ENCODE measurements at regions not wholly inside any gene's neighbourhood (a gene's known extent, or its start where the extent isn't known, plus 50 kb on each side); places are given as distances from the start of the nearest gene placed in this dataset.
"Not testable (repeated sequence)": the region's sequence is repeated elsewhere in the genome, so short reads cannot be mapped to it uniquely, and the experiment has no call there.

GRCh38 chr4:4099610-4100009 lies 127.1 kb downstream of the OTOP1 start:
- no CpG with 5 or more reads among the region's 4 CpGs for WGBS (ENCODE audit: insufficient coverage)
- H3K27me3 ChIP-seq (ENCODE audit: control insufficient read depth, insufficient read depth, low read length), result not testable (repeated sequence)

DNA sequence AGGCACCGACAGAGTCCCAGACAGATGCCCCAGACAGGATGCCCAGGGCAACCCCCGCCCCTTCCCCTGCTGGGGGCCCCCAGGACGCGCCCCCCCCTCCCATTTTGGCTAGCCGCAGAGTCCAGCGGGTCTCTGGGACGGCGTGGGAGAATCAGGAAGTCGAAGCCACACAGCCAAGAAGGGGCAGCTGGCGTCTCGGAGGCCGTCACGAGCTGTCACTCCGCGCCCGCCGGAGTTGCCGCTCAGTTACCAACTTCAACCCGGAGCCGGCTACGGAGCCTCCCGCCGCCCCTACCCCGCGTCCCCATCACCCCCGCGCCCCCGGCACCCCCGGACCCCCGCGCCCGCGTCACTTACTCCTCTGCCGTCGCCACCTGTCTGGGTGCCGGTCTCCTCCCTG lies 119.8 kb downstream of the OTOP1 start:
- not testable (repeated sequence) for H3K36me3 ChIP-seq (ENCODE audit: control insufficient read depth, insufficient read depth, low read length); H3K4me3 ChIP-seq (ENCODE audit: low read length); H3K4me1 ChIP-seq (ENCODE audit: control insufficient read depth, insufficient read depth, low read length); H3K9me3 ChIP-seq (replicated peaks; ENCODE audit: control insufficient read depth, low read depth, low read length); H3K27ac ChIP-seq (ENCODE audit: low read length); H3K27me3 ChIP-seq (ENCODE audit: control insufficient read depth, insufficient read depth, low read length)
- DNase-seq, result peak; percentile 1
- 0% methylated on average over 13 of the region's 36 CpGs for WGBS (ENCODE audit: insufficient coverage)

More at GRCh38 chr4:4099610-4100009, 127.1 kb downstream of the OTOP1 start:
- H3K27ac ChIP-seq (ENCODE audit: low read length); H3K9me3 ChIP-seq (replicated peaks; ENCODE audit: control insufficient read depth, low read depth, low read length); H3K4me3 ChIP-seq (ENCODE audit: low read length); H3K4me1 ChIP-seq (ENCODE audit: control insufficient read depth, insufficient read depth, low read length); DNase-seq; H3K36me3 ChIP-seq (ENCODE audit: control insufficient read depth, insufficient read depth, low read length): not testable (repeated sequence)

DNA sequence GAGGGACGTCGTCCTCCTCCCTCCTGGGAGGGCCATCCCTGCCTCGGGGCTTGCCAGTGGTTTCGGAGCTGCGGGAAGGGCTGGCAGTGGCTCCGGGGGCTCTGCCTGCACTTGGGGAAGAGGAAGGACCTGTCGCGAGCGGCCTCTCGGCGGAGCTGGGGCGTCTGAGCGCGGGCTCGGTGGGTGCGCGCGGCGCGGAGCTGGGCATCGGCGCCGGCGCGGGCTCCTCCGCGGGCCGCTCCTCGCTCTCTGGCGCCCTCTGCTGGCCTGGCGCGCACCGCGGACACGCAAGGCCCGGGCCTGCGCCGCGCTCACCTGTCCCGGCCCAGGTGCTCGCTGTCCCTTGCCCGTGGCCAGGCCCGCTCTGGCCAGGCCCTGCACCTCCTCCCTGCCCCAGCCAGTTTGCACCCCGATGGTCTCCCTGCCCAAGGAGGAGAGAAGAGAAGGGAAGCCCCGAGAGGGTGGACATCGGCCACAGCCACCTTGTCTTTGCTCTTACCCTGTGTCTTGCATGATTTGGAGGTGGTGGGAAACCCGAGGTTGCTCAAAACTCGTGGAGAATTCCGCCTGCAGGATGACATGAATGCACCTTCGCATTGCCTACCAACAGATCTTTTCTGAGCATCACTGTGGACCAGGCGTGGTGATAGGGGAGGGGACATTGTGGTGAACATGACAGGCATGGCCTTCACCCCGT lies 119.2 kb downstream of the OTOP1 start:
- DNase-seq, result peak; percentile 37
- H3K27me3 ChIP-seq (ENCODE audit: control insufficient read depth, insufficient read depth, low read length); H3K4me1 ChIP-seq (ENCODE audit: control insufficient read depth, insufficient read depth, low read length); H3K36me3 ChIP-seq (ENCODE audit: control insufficient read depth, insufficient read depth, low read length); H3K27ac ChIP-seq (ENCODE audit: low read length); H3K9me3 ChIP-seq (replicated peaks; ENCODE audit: control insufficient read depth, low read depth, low read length): not testable (repeated sequence)
- 9% methylated on average over 42 of the region's 52 CpGs for WGBS (ENCODE audit: insufficient coverage)
- H3K4me3 ChIP-seq (ENCODE audit: low read length), result peak overlapping the region; percentile 27

- H3K36me3 ChIP-seq (ENCODE audit: control insufficient read depth, insufficient read depth, low read length); H3K4me1 ChIP-seq (ENCODE audit: control insufficient read depth, insufficient read depth, low read length): not testable (repeated sequence)
- 78% methylated on average over 6 of the region's 13 CpGs for WGBS (ENCODE audit: insufficient coverage)
Observed at GRCh38 chr4:4115381-4115780, 111.3 kb downstream of the OTOP1 start.

GRCh38 chr4:4116901-4117300 lies 109.8 kb downstream of the OTOP1 start:
- H3K36me3 ChIP-seq (ENCODE audit: control insufficient read depth, insufficient read depth, low read length); H3K4me3 ChIP-seq (ENCODE audit: low read length); H3K9me3 ChIP-seq (replicated peaks; ENCODE audit: control insufficient read depth, low read depth, low read length); DNase-seq; H3K27me3 ChIP-seq (ENCODE audit: control insufficient read depth, insufficient read depth, low read length); H3K27ac ChIP-seq (ENCODE audit: low read length); H3K4me1 ChIP-seq (ENCODE audit: control insufficient read depth, insufficient read depth, low read length): not testable (repeated sequence)
- WGBS (ENCODE audit: insufficient coverage), result no CpG with 5 or more reads among the region's 1 CpG

More at GRCh38 chr4:4115381-4115780, 111.3 kb downstream of the OTOP1 start:
- not testable (repeated sequence) for H3K9me3 ChIP-seq (replicated peaks; ENCODE audit: control insufficient read depth, low read depth, low read length); H3K27ac ChIP-seq (ENCODE audit: low read length); H3K4me3 ChIP-seq (ENCODE audit: low read length); H3K27me3 ChIP-seq (ENCODE audit: control insufficient read depth, insufficient read depth, low read length); DNase-seq

DNA sequence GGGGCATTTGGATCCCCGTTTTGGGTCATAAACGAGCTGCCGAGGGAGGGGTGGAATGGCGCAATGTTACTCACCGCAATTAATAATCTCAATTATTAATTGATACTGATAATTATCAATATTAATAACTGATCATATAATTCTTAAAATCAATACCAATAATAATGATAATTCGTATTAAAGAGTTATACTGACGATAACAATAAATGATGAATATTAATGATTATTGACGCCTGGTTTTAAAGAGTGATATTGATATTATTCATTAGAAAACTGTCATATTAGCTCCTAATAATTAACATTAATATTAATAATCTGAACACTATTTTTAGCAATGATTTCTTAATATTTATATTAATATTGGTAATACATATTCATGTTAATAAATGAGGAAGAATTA lies 92.4 kb downstream of the OTOP1 start:
- not testable (repeated sequence) for H3K27me3 ChIP-seq (ENCODE audit: control insufficient read depth, insufficient read depth, low read length); H3K9me3 ChIP-seq (replicated peaks; ENCODE audit: control insufficient read depth, low read depth, low read length); H3K4me1 ChIP-seq (ENCODE audit: control insufficient read depth, insufficient read depth, low read length); DNase-seq; H3K36me3 ChIP-seq (ENCODE audit: control insufficient read depth, insufficient read depth, low read length); H3K4me3 ChIP-seq (ENCODE audit: low read length); H3K27ac ChIP-seq (ENCODE audit: low read length)
- no CpG with 5 or more reads among the region's 8 CpGs for WGBS (ENCODE audit: insufficient coverage)

- DNase-seq; H3K4me3 ChIP-seq (ENCODE audit: low read length); H3K27me3 ChIP-seq (ENCODE audit: control insufficient read depth, insufficient read depth, low read length); H3K27ac ChIP-seq (ENCODE audit: low read length); H3K9me3 ChIP-seq (replicated peaks; ENCODE audit: control insufficient read depth, low read depth, low read length); H3K4me1 ChIP-seq (ENCODE audit: control insufficient read depth, insufficient read depth, low read length); H3K36me3 ChIP-seq (ENCODE audit: control insufficient read depth, insufficient read depth, low read length): not testable (repeated sequence)
- WGBS (ENCODE audit: insufficient coverage), result no CpG with 5 or more reads among the region's 9 CpGs
Observed at GRCh38 chr4:4136621-4137020, 90.1 kb downstream of the OTOP1 start.

Data from muscle of leg (tissue), 3 donors.